Nephron (organoid): ENCODE measurements at regions not wholly inside any gene's neighbourhood (a gene's known extent, or its start where the extent isn't known, plus 50 kb on each side); places are given as distances from the start of the nearest gene placed in this dataset.
"Not testable (repeated sequence)": the region's sequence is repeated elsewhere in the genome, so short reads cannot be mapped to it uniquely, and the experiment has no call there.

Source experiments
- H3K27ac Mint-ChIP-seq, 3 experiments: 2 replicates each; pipeline ENCODE4 v1.8.0; 2020; ENCODE audit warnings: mixed read lengths in 3 of 3, mild to moderate bottlenecking in 2 of 3, moderate library complexity in 1 of 3
- H3K27me3 Mint-ChIP-seq: 2 replicates; pipeline ENCODE4 v1.8.0; 2021; ENCODE audit warnings: low read depth, mild to moderate bottlenecking, moderate library complexity, mixed read lengths
- H3K36me3 Mint-ChIP-seq: 2 replicates; pipeline ENCODE4 v1.8.0; 2020; ENCODE audit warnings: low read depth, mixed read lengths
- H3K4me1 Mint-ChIP-seq: 2 replicates; pipeline ENCODE4 v1.8.0; 2020; ENCODE audit warnings: mixed read lengths
- H3K4me3 Mint-ChIP-seq, 3 experiments: 2 replicates each; pipeline ENCODE4 v1.8.0; 2020; ENCODE audit warnings: mild to moderate bottlenecking in 3 of 3, mixed read lengths in 3 of 3, moderate library complexity in 2 of 3
- H3K9me3 Mint-ChIP-seq: 2 replicates; pipeline ENCODE4 v1.8.0; 2020; ENCODE audit warnings: mixed read lengths
- CTCF ChIP-seq, 3 experiments: fragments of 200-600 bp; sonication (generic); IDR thresholded peaks; one replicate each; pipeline ENCODE4 v1.5.0; 2021; ENCODE audit warnings: antibody characterized with exemption in 3 of 3; ENCODE audit not compliant: unreplicated experiment in 3 of 3

GRCh38 chr12:69045430-69045829 lies 112.5 kb upstream of the CPM start:
- Mint-ChIP-seq H3K27ac (peak overlapping the region in 2 of 3 experiments; percentile 30 to 75), H3K4me1 (peaks cover 21% of the 10 kb centered on the region), H3K27me3 (no peaks in the 10 kb centered on the region), H3K4me3 (no peak overlapping the region), H3K9me3 (peaks cover 8% of the 10 kb centered on the region), H3K36me3 (no peaks in the 10 kb centered on the region)
- no peak for TF ChIP-seq CTCF (IDR thresholded peaks at IDR 0.05; ENCODE audit: unreplicated experiment in 3 of 3)

- Mint-ChIP-seq H3K27ac (peak overlapping the region; percentile 24 to 75 (median 30)), H3K27me3 (no peaks in the 10 kb centered on the region), H3K36me3 (no peaks in the 10 kb centered on the region), H3K4me1 (peaks cover 21% of the 10 kb centered on the region), H3K4me3 (no peak overlapping the region), H3K9me3 (peaks cover 8% of the 10 kb centered on the region)
- no peak for TF ChIP-seq CTCF (IDR thresholded peaks at IDR 0.05; ENCODE audit: unreplicated experiment in 3 of 3)
These were observed 113.4 kb upstream of the CPM start for GRCh38 chr12:69046363-69046762.

GRCh38 chr12:69046920-69047319 lies 113.9 kb upstream of the CPM start:
- H3K4me1 Mint-ChIP-seq = peaks cover 21% of the 10 kb centered on the region
- H3K36me3 Mint-ChIP-seq = no peaks in the 10 kb centered on the region
- peaks cover 8% of the 10 kb centered on the region for H3K9me3 Mint-ChIP-seq
- no peak for TF ChIP-seq CTCF (IDR thresholded peaks at IDR 0.05; ENCODE audit: unreplicated experiment in 3 of 3)
- H3K27ac Mint-ChIP-seq = peak overlapping the region in 1 of 3 experiments; percentile 75
- H3K27me3 Mint-ChIP-seq = no peaks in the 10 kb centered on the region
- no peak overlapping the region for H3K4me3 Mint-ChIP-seq

GRCh38 chr12:69047990-69048389 lies 115.0 kb upstream of the CPM start:
- Mint-ChIP-seq H3K4me3 (no peak overlapping the region), H3K27me3 (no peaks in the 10 kb centered on the region), H3K4me1 (peaks cover 30% of the 10 kb centered on the region), H3K9me3 (peaks cover 8% of the 10 kb centered on the region), H3K27ac (no peak overlapping the region), H3K36me3 (no peaks in the 10 kb centered on the region)
- TF ChIP-seq CTCF (IDR thresholded peaks at IDR 0.05; ENCODE audit: unreplicated experiment in 3 of 3) = no peak

GRCh38 chr12:69049855-69050254 lies 116.9 kb upstream of the CPM start:
- peaks cover 43% of the 10 kb centered on the region for H3K4me1 Mint-ChIP-seq
- H3K9me3 Mint-ChIP-seq, H3K4me3 Mint-ChIP-seq, H3K27ac Mint-ChIP-seq, H3K36me3 Mint-ChIP-seq, H3K27me3 Mint-ChIP-seq: not testable (repeated sequence)

- no peak overlapping the region for H3K4me3 Mint-ChIP-seq
- H3K36me3 Mint-ChIP-seq = no peaks in the 10 kb centered on the region
- H3K9me3 Mint-ChIP-seq = peaks cover 8% of the 10 kb centered on the region
- H3K27me3 Mint-ChIP-seq = no peaks in the 10 kb centered on the region
- H3K27ac Mint-ChIP-seq = peak overlapping the region; percentile 43 to 94 (median 58)
- peaks cover 23% of the 10 kb centered on the region for H3K4me1 Mint-ChIP-seq
- TF ChIP-seq CTCF (IDR thresholded peaks at IDR 0.05; ENCODE audit: unreplicated experiment in 3 of 3) = peak in 1 of 3 experiments; percentile 17
These were observed 119.8 kb upstream of the CPM start for GRCh38 chr12:69052613-69053408.
